A549 (cell line): ENCODE measurements at regions not wholly inside any gene's neighbourhood (a gene's known extent, or its start where the extent isn't known, plus 50 kb on each side); places are given as distances from the start of the nearest gene placed in this dataset.

Source experiments
- ELK1 ChIP-seq: fragments of 150-350 bp; IDR thresholded peaks from 2 replicates; pipeline ENCODE4 v1.6.1; 2014; ENCODE audit warnings: low read depth, mild to moderate bottlenecking, low read length
- JUNB ChIP-seq: fragments of >200 bp; sonication (Bioruptor Twin); formaldehyde crosslinking; IDR thresholded peaks from 2 replicates; pipeline ENCODE4 v1.6.1; 2016
- MAX ChIP-seq: IDR thresholded peaks from 2 replicates; pipeline ENCODE4 v1.6.1; 2012
- POLR2A ChIP-seq: IDR thresholded peaks from 2 replicates; pipeline ENCODE4 v1.6.1; 2012; ENCODE audit warnings: mild to moderate bottlenecking, low read length
- TF ChIP-seq, protein P1 (sequence below): fragments of >200 bp; sonication (Bioruptor Twin); formaldehyde crosslinking; IDR thresholded peaks from 3 replicates; pipeline ENCODE4 v1.5.1; 2016

DNA sequence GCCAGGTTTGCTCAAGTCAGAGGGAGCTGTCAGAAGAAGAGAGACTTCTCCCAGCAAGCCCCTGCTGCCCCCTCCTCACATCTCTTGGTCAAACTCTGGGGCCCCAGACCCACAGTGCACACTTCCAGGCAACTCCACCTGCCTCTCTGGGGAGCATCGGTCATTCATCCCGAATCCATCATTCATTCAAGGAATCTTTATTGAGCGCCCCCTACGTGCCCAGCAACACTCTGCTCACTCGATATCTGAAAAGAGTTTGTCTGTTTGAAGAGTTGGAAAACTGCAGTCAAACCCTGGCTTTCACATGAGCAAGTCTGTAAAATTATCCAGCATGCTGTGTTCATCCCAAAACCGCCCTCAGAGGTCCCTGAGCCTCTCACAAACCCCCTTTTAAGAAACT lies 66.2 kb downstream of the PRR18 start:
- TF ChIP-seq ELK1 (no peak), POLR2A (no peak), JUNB (no peak), MAX (no peak)
- TF ChIP-seq, protein P1, sequence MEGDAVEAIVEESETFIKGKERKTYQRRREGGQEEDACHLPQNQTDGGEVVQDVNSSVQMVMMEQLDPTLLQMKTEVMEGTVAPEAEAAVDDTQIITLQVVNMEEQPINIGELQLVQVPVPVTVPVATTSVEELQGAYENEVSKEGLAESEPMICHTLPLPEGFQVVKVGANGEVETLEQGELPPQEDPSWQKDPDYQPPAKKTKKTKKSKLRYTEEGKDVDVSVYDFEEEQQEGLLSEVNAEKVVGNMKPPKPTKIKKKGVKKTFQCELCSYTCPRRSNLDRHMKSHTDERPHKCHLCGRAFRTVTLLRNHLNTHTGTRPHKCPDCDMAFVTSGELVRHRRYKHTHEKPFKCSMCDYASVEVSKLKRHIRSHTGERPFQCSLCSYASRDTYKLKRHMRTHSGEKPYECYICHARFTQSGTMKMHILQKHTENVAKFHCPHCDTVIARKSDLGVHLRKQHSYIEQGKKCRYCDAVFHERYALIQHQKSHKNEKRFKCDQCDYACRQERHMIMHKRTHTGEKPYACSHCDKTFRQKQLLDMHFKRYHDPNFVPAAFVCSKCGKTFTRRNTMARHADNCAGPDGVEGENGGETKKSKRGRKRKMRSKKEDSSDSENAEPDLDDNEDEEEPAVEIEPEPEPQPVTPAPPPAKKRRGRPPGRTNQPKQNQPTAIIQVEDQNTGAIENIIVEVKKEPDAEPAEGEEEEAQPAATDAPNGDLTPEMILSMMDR: no peak
